22Rv1 (cell line): ENCODE measurements at regions not wholly inside any gene's neighbourhood (a gene's known extent, or its start where the extent isn't known, plus 50 kb on each side); places are given as distances from the start of the nearest gene placed in this dataset.
"Not testable (repeated sequence)": the region's sequence is repeated elsewhere in the genome, so short reads cannot be mapped to it uniquely, and the experiment has no call there.

Source experiments
- ZFX ChIP-seq: fragments of 450-650 bp; IDR thresholded peaks from 2 replicates; pipeline ENCODE4 v1.6.1; 2017; ENCODE audit warnings: antibody characterized with exemption, borderline replicate concordance
- TF ChIP-seq, protein P1 (sequence below): fragments of 450-650 bp; IDR thresholded peaks from 2 replicates; pipeline ENCODE4 v1.5.1; 2017; ENCODE audit warnings: mild to moderate bottlenecking

DNA sequence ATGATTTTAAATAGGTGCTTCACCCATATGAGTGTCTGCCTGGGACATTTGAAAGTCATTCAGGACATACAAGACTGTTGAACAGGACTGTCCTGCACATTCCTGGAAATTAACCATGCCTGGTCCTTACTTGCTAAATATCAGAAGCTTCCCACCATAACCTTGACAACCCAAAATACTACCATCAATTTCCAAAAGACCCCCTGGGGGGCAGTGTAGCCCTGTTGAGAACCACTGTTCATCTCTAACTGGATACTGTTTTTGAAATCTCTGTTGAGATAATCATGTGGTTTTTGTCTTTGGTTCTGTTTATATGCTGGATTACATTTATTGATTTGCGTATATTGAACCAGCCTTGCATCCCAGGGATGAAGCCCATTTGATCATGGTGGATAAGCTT, 123.8 kb upstream of the ARHGEF26 start:
- TF ChIP-seq, protein P1, sequence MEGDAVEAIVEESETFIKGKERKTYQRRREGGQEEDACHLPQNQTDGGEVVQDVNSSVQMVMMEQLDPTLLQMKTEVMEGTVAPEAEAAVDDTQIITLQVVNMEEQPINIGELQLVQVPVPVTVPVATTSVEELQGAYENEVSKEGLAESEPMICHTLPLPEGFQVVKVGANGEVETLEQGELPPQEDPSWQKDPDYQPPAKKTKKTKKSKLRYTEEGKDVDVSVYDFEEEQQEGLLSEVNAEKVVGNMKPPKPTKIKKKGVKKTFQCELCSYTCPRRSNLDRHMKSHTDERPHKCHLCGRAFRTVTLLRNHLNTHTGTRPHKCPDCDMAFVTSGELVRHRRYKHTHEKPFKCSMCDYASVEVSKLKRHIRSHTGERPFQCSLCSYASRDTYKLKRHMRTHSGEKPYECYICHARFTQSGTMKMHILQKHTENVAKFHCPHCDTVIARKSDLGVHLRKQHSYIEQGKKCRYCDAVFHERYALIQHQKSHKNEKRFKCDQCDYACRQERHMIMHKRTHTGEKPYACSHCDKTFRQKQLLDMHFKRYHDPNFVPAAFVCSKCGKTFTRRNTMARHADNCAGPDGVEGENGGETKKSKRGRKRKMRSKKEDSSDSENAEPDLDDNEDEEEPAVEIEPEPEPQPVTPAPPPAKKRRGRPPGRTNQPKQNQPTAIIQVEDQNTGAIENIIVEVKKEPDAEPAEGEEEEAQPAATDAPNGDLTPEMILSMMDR, result peak; percentile 76
- TF ChIP-seq ZFX, result not testable (repeated sequence)
